Skin epidermis (tissue), 12 donors: ENCODE measurements at regions not wholly inside any gene's neighbourhood (a gene's known extent, or its start where the extent isn't known, plus 50 kb on each side); places are given as distances from the start of the nearest gene placed in this dataset.
"Not testable (repeated sequence)": the region's sequence is repeated elsewhere in the genome, so short reads cannot be mapped to it uniquely, and the experiment has no call there.

Experiments
- H3K27ac ChIP-seq, 21 experiments: fragments of 200-600 bp; sonication (generic) in 11 of 21; one replicate each; pipeline ENCODE4 v1.5.0; 2020; ENCODE audit warnings: mild to moderate bottlenecking in 3 of 21, inconsistent platforms in 2 of 21, moderate library complexity in 2 of 21
- H3K4me3 ChIP-seq, 7 experiments: fragments of 200-600 bp; sonication (generic) in 2 of 7; one replicate each; pipeline ENCODE4 v1.5.0; 2020; ENCODE audit warnings: inconsistent platforms in 2 of 7, mild to moderate bottlenecking in 2 of 7, moderate library complexity in 1 of 7

DNA sequence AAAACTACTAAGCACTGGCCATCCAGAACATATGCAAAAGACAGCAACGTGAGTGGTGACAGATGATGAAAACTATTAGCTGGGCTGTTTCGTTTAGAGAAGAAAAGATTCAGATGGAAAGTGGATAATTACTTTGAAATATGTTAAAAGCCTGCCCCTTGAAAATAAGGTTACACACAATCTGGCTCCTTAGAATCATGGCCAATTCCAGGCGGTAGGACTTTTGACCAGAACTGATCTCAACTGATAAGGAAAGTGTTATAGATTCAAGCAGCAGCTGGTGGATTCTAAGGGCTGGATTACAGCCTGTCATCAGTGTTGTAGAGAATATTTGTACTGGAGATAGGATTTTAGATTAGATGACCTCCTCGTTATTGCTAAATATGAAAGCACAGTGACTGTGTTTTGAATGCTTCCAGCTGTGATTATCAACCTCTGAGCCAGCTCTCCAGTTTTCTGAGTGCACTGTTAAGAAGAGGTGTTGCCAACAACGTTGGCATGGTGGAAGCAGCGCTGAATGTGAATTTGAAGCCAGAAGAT, 75.1 kb downstream of the KBTBD2 start:
- not testable (repeated sequence) for H3K27ac ChIP-seq, H3K4me3 ChIP-seq

DNA sequence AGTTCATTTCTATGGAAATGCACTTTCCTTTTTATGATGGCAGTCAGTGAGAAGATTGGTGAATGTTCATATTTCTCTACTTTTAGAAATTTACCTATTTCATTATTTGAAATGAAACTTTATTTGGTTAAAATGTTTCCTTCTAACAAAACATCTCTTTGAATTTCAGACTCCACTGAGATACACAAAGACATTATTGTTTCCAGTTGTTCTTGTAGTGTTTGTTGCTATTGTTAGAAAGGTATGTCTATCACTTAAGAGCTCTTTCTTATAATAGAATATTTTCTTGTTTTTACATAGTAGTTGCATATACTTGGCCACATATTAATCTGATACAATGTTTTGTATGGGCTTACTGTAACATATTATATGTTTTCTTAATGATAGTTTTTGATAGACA, 76.8 kb downstream of the KBTBD2 start:
- H3K27ac ChIP-seq, H3K4me3 ChIP-seq: not testable (repeated sequence)

DNA sequence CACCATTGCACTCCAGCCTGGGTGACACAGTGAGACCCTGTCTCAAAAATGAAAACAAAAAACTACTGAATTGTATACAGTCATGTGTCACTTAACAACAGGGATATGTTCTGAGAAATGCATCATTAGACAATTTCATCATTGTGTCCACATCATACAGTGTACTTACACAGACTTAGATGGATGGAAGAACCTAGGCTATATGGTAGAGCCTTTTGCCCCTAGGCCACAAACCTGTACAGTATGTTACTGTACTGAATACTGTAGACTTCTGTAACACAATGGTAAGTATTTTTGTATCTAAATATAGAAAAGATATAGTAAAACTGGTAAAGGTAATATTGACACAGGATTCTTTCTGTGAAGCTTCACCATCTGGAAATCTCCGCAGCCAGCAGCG, 81.7 kb downstream of the KBTBD2 start:
- Histone ChIP-seq H3K27ac (no peak overlapping the region), H3K4me3 (no peak overlapping the region)

DNA sequence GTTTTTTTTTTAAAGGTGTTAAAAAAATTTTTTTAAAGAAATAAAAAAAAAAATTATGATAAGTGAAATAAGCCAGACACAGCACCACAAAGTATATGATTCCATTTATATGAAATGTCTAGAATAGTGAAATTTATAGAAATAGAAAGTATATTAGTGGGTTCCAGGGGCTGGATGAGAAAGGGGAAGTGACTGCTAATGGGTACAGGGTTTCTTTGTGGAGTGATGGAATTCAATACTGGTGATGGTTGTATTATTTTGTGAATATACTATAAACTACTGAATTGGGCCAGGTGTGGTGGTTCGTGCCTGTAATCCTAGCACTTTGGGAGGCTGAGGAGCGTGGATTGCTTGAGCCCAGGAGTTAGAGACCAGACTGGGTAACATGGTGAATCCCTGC, 82.2 kb downstream of the KBTBD2 start:
- Histone ChIP-seq H3K4me3 (no peak overlapping the region), H3K27ac (no peak overlapping the region)

DNA sequence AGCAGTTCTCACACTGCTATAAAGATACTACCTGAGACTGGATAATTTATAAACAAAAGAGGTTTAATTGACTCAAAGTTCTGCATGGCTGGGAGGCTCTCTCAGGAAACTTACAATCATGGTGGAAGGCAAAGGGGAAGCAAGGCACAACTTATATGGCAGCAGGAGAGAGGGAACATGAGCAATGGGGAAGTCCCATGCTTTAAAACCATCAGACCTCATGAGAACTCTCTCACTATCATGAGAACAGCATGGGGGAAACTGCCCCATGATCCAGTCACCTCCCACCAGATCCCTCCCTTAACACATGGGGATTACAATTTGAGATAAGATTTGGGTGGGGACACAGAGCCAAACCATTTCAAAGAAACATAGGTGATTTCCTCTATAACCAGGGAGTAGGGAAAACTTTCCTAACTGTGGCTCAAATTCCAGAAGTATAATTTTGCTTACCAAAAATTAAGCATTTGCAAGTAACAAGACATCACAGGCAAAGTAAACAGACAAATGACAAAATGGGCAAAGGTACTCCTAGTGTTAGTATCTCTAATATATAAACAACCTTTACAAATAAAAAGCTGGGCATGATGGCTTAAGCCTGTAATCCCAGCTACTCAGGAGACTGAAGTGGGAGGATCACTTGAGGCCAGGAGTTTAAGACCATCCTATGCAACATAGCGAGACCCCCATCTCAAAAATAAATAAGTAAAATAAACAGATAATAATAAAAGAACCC, 88.0 kb downstream of the KBTBD2 start:
- Histone ChIP-seq H3K27ac (no peak overlapping the region), H3K4me3 (no peak overlapping the region)

DNA sequence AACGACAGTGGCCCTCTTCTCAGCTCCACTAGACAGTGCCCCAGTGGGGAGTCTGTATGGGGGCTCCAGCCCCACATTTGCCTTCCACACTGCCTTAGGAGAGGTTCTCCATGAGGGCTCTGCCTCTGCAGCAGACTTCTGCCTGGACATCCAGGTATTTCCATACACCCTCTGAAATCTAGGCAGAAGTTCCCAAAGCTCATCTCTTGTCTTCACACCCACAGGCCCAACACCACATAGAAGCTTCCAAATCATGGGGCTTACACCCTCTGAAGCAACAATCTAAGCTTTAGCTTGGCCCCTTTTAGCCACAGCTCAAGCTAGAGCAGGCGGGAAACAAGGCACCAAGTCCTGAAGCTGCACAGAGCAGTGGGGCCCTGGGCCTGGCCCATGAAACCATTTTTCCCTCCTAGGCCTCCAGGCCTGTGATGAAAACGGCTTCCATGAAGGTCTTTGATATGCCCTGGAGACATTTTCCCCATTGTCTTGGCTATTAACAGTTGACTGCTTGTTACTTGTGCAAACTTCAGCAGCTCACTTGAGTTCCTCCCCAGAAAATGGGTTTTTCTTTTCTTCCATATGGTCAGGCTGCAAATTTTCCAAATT, 89.2 kb downstream of the KBTBD2 start:
- H3K4me3 ChIP-seq, result no peak overlapping the region
- no peak overlapping the region for H3K27ac ChIP-seq

DNA sequence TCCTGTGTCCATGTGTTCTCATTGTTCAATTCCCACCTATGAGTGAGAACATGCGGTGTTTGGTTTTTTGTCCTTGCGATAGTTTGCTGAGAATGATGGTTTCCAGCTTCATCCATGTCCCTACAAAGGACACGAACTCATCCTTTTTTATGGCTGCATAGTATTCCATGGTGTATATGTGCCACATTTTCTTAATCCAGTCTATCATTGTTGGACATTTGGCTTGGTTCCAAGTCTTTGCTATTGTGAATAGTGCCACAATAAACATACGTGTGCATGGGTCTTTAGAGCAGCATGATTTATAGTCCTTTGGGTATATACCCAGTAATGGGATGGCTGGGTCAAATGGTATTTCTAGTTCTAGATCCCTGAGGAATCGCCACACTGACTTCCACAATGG, 98.5 kb downstream of the KBTBD2 start:
- not testable (repeated sequence) for H3K4me3 ChIP-seq, H3K27ac ChIP-seq

DNA sequence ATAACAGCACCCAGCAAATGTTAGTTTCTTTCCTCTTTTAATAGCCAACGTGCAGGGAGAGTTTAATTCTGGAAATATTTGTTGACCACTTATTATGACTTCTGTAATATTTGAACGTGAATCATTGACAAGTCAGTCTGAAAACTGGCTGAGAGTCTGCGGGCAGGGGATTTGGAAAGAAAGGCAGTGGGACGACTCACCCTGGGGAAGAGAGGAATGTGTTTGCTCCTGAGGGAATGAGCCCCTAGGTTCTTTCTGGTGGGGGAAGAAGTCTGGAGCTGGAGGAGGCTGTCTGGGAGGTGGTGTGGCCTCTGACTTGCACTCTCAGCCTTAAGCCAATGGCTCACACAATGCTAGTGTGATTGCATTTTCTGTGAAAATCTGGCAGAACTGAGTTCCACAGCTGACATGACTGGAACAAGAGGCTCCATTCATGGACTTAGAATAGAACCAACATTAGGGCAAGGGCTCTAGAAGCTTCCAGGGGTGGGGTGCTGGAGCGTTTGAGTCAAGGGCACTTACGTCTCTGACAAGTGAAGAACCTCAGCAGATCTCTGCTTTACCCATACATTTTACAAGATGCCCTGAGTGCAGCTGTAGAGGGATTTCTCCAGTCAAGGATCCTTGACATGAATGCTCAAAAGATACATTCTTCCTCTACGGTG, 100.7 kb downstream of the KBTBD2 start:
- not testable (repeated sequence) for H3K4me3 ChIP-seq, H3K27ac ChIP-seq

DNA sequence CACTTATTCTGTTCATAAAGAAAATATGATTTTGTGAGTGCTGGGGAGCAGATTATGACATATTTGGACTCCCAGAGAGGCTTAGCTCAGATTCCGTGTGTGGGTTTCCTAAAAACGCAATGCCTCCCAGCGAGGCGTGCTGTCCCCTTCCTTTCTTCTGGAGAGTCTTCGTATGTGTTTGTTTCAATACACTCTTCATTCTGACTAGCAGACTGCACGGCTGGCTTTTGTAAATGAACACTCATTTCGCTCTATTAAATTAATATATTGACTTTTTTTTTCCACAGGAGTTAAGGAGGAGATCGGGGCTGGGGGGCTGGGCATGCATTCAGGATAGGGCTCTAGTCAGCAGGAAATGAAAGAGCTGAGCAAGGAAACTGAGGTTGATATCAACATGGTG, 102.3 kb downstream of the KBTBD2 start:
- not testable (repeated sequence) for H3K4me3 ChIP-seq, H3K27ac ChIP-seq

DNA sequence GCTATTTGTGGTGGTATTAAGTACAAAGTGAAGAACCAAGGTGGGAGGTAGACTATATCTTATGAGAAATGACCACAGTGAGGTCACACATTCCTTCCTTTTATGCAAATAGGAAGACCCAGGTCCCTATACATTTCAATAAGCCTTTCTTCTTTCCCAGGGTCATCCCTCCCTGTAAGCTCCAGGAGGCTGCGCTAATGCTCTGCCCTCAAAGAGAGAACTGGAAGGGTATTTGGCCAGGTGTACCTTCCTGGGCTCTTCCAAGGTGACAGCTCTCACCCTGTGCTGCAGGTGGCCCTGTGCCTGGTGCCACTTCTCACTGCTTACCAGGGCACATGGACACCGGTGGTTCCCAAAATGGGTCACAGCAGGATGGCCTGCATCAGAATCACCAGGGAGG, 103.4 kb downstream of the KBTBD2 start:
- not testable (repeated sequence) for H3K27ac ChIP-seq, H3K4me3 ChIP-seq

DNA sequence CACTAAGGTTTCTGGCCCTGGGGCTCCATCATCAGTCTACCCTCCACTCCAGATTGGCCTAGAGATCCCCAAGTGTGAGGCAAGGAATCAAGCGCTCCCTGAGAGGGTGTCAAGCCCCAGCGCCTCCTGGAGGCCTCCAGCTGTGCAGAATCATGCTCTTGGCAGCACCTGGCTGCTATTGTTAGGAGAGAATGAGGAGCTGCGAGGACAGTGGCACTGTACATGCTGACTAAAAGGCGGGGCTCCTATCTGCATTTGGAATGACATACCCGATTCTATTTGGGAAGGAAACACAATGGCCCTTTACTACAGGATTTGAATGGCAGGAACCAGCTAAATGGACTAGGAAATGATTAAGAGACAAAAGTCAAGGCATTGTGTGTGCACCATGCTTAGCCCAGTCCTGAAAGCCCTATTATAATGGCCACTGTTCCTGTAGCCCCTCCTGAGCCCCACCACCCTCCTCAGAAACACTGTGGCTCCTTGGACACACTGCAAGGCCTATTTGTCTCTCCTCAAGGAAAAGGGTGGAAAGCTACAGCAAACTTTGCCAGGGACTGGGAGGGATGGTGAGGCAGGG, 106.1 kb downstream of the KBTBD2 start:
- H3K27ac ChIP-seq, result not testable (repeated sequence)

DNA sequence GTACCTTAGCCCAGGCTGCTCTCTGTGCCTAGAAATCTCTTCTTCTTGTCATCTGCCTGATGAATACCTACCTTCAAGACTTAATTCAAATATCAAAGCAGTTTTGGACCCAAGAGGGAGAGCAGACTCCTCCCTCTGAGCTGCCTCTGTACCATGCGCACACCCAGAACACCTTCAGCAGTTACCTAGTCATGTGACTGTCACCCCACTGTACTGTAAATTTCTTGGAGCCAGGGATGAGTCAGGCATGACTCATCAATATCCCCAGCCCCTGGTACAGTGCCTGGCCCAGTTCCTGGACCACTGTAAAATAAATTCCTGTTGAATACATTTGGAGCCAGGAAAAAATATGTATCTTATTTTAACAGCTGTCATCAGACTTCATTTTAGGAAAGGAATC, 111.7 kb downstream of the KBTBD2 start:
- not testable (repeated sequence) for H3K27ac ChIP-seq, H3K4me3 ChIP-seq

More for the DNA sequence above, 106.1 kb downstream of the KBTBD2 start:
- H3K4me3 ChIP-seq, result not testable (repeated sequence)

DNA sequence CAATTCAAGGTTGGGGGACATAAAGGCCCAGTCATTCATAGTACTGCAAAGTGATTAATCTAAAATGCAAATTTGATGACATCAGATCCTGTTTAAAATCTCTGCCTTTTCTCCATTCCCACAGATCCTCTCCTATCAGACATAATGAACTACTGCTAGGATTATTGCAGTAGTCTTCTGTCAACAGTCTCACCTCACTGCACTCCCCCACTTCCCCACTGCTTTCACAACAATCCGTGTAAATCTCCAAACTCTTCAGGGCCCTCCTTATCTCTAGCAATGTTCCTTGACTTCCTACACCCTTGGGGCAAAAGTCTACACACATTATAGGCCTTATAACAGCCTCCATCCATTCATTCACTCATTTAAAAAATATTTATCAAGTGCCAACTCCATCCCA, 112.4 kb downstream of the KBTBD2 start:
- Histone ChIP-seq H3K4me3 (no peak overlapping the region), H3K27ac (no peak overlapping the region)

DNA sequence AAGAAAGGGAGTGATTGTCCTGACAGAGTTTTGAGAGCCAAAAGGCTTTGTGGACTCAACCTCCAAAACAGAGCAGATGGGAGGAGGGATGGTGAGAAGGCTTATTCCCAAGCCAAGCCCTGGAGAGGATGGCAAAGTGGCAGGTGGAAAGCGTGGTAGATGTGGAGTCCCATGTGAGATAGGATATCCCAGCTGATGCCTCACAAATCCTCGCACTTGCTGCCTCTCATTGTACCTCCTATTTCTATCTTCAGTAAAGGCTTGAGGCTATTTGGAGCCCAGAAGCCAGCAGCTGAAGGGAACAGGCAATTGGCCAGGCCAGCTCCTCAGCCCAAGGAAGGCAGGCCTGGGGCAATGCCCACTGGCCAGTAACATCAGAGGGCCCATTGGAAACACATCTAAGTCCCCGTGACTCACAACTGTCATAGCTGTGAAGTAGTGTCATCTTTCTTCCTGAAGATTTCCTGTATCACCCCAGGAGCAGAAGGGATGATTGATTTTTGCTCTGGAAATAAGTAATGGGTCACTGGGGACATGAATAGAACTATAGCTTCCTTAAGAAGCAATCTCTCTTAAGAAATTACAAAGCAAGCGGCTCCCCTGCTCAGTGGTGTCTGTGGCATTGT, 114.4 kb downstream of the KBTBD2 start:
- H3K27ac ChIP-seq, H3K4me3 ChIP-seq: not testable (repeated sequence)

DNA sequence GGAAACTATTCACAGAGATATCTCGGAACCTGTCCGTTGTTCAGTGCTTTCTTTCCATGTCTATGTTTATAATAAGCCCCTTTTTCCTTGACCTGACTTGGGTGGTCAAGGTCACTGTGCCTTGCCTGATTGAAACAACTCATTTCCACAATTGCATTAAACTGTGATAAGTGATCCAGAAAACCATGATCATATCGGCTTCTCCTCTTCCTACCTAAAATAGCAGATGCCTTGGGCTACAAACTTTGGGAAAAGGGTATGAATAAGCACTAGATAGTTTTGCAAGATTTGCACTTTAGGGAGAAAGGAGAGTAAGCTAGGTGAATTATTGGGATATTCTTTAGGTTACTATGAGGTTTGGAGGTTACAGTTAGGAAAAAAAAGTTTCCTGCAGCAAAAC, 115.2 kb downstream of the KBTBD2 start:
- H3K27ac ChIP-seq, H3K4me3 ChIP-seq: not testable (repeated sequence)

DNA sequence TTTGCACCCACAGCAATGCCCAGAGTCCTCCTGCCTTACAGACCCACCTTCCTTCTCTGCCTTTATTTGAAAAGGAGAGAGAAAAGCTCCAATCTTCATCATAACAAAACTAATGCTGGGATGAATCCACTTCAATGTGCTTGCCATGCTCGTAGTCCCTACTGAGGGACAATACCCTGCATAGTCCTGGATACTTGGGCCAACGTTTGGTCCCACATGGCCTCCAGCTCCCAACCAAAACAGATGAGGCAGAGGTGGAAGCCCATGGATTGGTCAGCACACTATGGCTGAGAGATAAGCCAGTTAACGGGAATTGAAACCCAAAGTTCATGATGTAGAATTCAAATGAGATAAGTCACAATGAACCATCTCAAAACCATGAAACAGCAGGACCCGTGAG, 115.8 kb downstream of the KBTBD2 start:
- not testable (repeated sequence) for H3K4me3 ChIP-seq, H3K27ac ChIP-seq

DNA sequence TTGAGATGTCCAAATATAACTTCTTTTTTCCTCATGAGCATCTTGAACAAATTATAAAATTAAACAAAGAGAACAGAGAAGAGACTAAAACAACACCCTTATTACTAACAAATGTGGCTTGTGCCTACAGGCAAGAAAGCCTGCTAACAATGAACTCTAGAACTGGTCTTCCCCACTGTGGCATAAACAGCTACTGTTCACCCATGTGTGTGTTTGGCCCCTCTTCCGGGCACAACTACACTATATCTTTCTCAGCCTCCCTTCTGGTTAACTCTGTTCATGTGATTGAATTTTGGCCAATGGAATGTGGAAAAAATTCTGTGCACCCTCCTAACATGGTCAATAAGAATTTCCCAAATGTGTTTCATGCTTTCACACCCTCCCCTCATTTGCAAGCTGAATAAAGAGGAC, 117.0 kb downstream of the KBTBD2 start:
- Histone ChIP-seq H3K4me3 (no peak overlapping the region), H3K27ac (no peak overlapping the region)

DNA sequence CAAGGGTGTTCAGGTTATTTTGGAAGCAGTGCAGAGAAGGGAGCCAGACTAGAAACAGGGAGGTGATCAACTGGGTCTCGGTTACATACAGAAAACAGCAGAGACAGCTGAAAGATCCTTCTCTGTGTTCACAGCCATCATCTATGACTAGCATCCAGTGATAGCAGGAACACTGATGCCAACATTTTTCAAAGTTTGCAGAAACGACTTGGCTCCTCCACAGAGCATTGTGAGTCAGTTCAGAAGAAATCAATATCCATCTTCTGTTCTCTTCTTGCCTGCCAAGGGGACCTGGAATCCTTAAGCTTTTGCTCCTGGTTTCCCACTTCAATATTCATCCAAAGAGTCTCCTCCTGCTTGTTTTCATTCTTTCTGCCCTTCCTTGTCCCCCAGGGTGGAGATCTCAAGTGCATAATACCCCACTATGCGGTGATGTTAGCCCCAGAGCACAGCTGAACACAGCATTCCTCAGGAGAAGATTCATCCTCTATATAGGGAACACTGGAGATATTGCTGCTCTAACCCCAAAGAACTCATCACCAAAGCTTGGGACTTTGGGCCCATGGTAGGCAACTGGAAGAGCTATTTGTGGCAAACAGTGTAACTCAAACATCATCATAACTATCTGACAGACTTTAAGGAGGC, 122.6 kb downstream of the KBTBD2 start:
- not testable (repeated sequence) for H3K4me3 ChIP-seq, H3K27ac ChIP-seq

DNA sequence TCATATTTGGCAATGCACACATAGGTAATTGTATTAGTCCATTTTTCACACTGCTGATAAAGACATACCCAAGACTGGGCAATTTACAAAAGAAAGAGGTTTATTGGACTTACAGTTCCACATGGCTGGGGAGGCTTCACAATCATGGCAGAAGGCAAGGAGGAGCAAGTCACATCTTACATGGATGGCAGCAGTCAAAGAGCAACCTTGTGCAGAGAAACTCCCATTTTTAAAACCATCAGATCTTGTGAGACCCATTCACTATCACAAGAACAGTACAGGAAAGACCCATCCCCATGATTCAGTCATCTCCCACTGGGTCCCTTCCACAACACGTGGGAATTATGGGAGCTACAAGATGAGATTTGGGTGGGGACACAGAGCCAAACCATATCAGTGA, 123.2 kb downstream of the KBTBD2 start:
- H3K4me3 ChIP-seq, H3K27ac ChIP-seq: not testable (repeated sequence)
